HG02610 (cell line): ENCODE measurements at regions not wholly inside any gene's neighbourhood (a gene's known extent, or its start where the extent isn't known, plus 50 kb on each side); places are given as distances from the start of the nearest gene placed in this dataset.
"Not testable (repeated sequence)": the region's sequence is repeated elsewhere in the genome, so short reads cannot be mapped to it uniquely, and the experiment has no call there.

Experiments
- ATAC-seq: cut with Tn5 transposase; IDR thresholded peaks from one replicate; pipeline ENCODE4 v1.9.1; 2021; ENCODE audit warnings: mild to moderate bottlenecking, moderate library complexity; ENCODE audit not compliant: unreplicated experiment

GRCh38 chr1:157235307-157235706, 97.1 kb upstream of the ETV3 start:
- ATAC-seq: no peak

- ATAC-seq: no peak
Measured at GRCh38 chr1:157234705-157235273, 96.6 kb upstream of the ETV3 start.

- peak; percentile 78 for ATAC-seq
Measured at GRCh38 chr1:157233131-157233530, 94.9 kb upstream of the ETV3 start.

GRCh38 chr1:157231846-157232525, 93.8 kb upstream of the ETV3 start:
- ATAC-seq: no peak

GRCh38 chr1:157230500-157230899, 92.3 kb upstream of the ETV3 start:
- ATAC-seq: no peak

GRCh38 chr1:157227700-157228099, 89.5 kb upstream of the ETV3 start:
- no peak for ATAC-seq

- ATAC-seq: no peak
Measured at GRCh38 chr1:157226739-157227138, 88.5 kb upstream of the ETV3 start.

GRCh38 chr1:157219600-157219999, 81.4 kb upstream of the ETV3 start:
- no peak for ATAC-seq

- no peak for ATAC-seq
Measured at GRCh38 chr1:157219182-157219581, 81.0 kb upstream of the ETV3 start.

- no peak for ATAC-seq
Measured at GRCh38 chr1:157218671-157219070, 80.5 kb upstream of the ETV3 start.

GRCh38 chr1:157217486-157217885, 79.3 kb upstream of the ETV3 start:
- no peak for ATAC-seq

- ATAC-seq: no peak
Measured at GRCh38 chr1:157213836-157214235, 75.6 kb upstream of the ETV3 start.

GRCh38 chr1:157209514-157209913, 71.3 kb upstream of the ETV3 start:
- no peak for ATAC-seq

- ATAC-seq: not testable (repeated sequence)
Measured at GRCh38 chr1:157205982-157206381, 67.8 kb upstream of the ETV3 start.

- ATAC-seq: no peak
Measured at GRCh38 chr1:157203166-157203565, 65.0 kb upstream of the ETV3 start.

- no peak for ATAC-seq
Measured at GRCh38 chr1:157202331-157202730, 64.1 kb upstream of the ETV3 start.

GRCh38 chr1:157201767-157202166, 63.6 kb upstream of the ETV3 start:
- no peak for ATAC-seq

- ATAC-seq: no peak
Measured at GRCh38 chr1:157200451-157200850, 62.3 kb upstream of the ETV3 start.

GRCh38 chr1:157199421-157199755, 61.2 kb upstream of the ETV3 start:
- no peak for ATAC-seq

- ATAC-seq: no peak
Measured at GRCh38 chr1:157198619-157199420, 60.6 kb upstream of the ETV3 start.

- no peak for ATAC-seq
Measured at GRCh38 chr1:157197906-157198435, 59.8 kb upstream of the ETV3 start.
